CD4-positive, alpha-beta memory T cell (primary cell): ENCODE measurements at regions not wholly inside any gene's neighbourhood (a gene's known extent, or its start where the extent isn't known, plus 50 kb on each side); places are given as distances from the start of the nearest gene placed in this dataset.
"Not testable (repeated sequence)": the region's sequence is repeated elsewhere in the genome, so short reads cannot be mapped to it uniquely, and the experiment has no call there.

Source experiments
- CTCF ChIA-PET: fragments of 350-600 bp; sonication (Branson Sonifier 250); formaldehyde crosslinking; loops from one replicate; lab custom pipeline; 2021; ENCODE audit warnings: inconsistent platforms; ENCODE audit not compliant: partially characterized antibody; lab: Charles Lee
- POLR2A ChIA-PET: fragments of 350-600 bp; sonication (Branson Sonifier 250); formaldehyde crosslinking; loops from one replicate; lab custom pipeline; 2021; ENCODE audit not compliant: partially characterized antibody; lab: Charles Lee
- DNase-seq, 5 donors: peaks; one replicate each; pipeline versions ENCODE4 v3.0.0 to v3.0.0-alpha.2; 2020 to 2022; ENCODE audit warnings: mixed read lengths in 1 of 5
- H3K27ac ChIP-seq: one replicate; pipeline ENCODE4 v1.7.0; 2013; ENCODE audit warnings: low read depth, low read length
- H3K27me3 ChIP-seq: 2 replicates; pipeline ENCODE4 v1.7.0; 2013; ENCODE audit warnings: mild to moderate bottlenecking, low read length, moderate library complexity; ENCODE audit not compliant: insufficient read depth
- H3K36me3 ChIP-seq: 2 replicates; pipeline ENCODE4 v1.7.0; 2013; ENCODE audit warnings: mild to moderate bottlenecking, low read length, moderate library complexity; ENCODE audit not compliant: insufficient read depth
- H3K4me1 ChIP-seq: 2 replicates; pipeline ENCODE4 v1.7.0; 2013; ENCODE audit warnings: mild to moderate bottlenecking, low read length, moderate library complexity; ENCODE audit not compliant: insufficient read depth
- H3K4me3 ChIP-seq, 2 donors: one replicate each; pipeline ENCODE4 v1.7.0; 2013; ENCODE audit warnings: low read length in 2 of 2, mild to moderate bottlenecking in 1 of 2
- H3K9me3 ChIP-seq, 2 donors: one replicate each; pipeline ENCODE4 v1.7.0; 2013; ENCODE audit warnings: low read length in 2 of 2, control low read depth in 1 of 2; ENCODE audit not compliant: control insufficient read depth in 1 of 2
- H3K27ac Mint-ChIP-seq, 7 donors: one replicate each; pipeline ENCODE4 v1.8.0; 2020 to 2021; ENCODE audit warnings: mixed read lengths in 7 of 7, mild to moderate bottlenecking in 6 of 7, inconsistent platforms in 3 of 7, moderate library complexity in 3 of 7
- H3K27me3 Mint-ChIP-seq, 2 donors: one replicate each; pipeline ENCODE4 v1.8.0; 2020 to 2021; ENCODE audit warnings: mixed read lengths in 2 of 2
- H3K36me3 Mint-ChIP-seq, 2 donors: one replicate each; pipeline ENCODE4 v1.8.0; 2020 to 2021; ENCODE audit warnings: mixed read lengths in 2 of 2, inconsistent platforms in 1 of 2, mild to moderate bottlenecking in 1 of 2
- H3K4me1 Mint-ChIP-seq, 4 donors: one replicate each; pipeline ENCODE4 v1.8.0; 2020 to 2021; ENCODE audit warnings: mixed read lengths in 4 of 4, mild to moderate bottlenecking in 1 of 4
- H3K4me3 Mint-ChIP-seq, 8 donors: one replicate each; pipeline ENCODE4 v1.8.0; 2020 to 2021; ENCODE audit warnings: mixed read lengths in 8 of 8, mild to moderate bottlenecking in 7 of 8, moderate library complexity in 6 of 8, inconsistent platforms in 3 of 8
- H3K9me3 Mint-ChIP-seq, 8 donors: one replicate each; pipeline ENCODE4 v1.8.0; 2020 to 2021; ENCODE audit warnings: mixed read lengths in 8 of 8, mild to moderate bottlenecking in 5 of 8, inconsistent platforms in 3 of 8, moderate library complexity in 1 of 8
- intact Hi-C: fragments of 100-400 bp; cut with micrococcal nuclease; formaldehyde crosslinking; loops from one replicate; pipeline ENCODE4 v1.15.1; 2023

DNA sequence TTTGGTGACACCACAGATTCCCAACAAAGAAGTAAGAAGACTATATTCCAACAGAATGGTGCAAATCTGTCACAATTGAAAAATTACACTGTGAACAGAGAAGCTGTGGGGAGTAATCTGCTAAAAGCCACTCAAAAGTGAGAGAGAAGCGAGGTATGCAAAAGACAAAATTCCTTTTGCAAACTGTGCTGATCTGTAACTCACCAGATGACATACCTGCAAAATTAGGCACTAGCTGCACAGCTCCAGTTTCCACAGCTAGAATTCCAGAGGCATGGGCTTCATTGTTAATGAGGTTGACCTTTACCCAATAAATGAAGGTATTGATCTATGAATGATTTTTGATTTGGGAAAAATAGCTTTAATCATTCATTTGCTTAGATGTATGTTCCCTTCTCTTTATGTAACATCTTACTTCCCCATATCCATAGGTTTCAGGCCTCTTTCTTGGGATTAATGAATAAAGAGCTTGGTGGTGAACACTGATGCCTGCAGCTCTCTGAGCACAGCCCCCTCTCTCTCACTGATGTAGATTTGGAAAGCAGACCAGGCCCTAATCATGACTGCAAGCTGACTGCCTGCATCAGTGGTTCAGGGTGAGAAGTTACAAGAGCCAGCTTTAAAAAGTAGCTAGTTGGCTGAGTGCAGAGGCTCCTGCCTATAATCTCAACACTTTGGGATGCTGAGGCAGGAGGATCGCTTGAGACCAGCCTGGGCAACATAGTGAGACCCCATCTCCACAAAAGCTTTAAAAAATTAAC lies 85.2 kb downstream of the LACC1 start:
- H3K4me3 Mint-ChIP-seq: no peak overlapping the region
- H3K9me3 Mint-ChIP-seq: peaks cover 0 to 1% (median 0%) of the 10 kb centered on the region in 8 donors
- DNase-seq: no peak
- H3K36me3 Mint-ChIP-seq: no peaks in the 10 kb centered on the region
- Histone ChIP-seq H3K4me1 (no peaks in the 10 kb centered on the region), H3K9me3 (no peaks in the 10 kb centered on the region), H3K27ac (no peak overlapping the region), H3K4me3 (no peak overlapping the region), H3K36me3 (no peaks in the 10 kb centered on the region), H3K27me3 (no peaks in the 10 kb centered on the region)
- POLR2A ChIA-PET: no interaction called here
- no peaks in the 10 kb centered on the region for H3K4me1 Mint-ChIP-seq
- H3K27me3 Mint-ChIP-seq: peaks cover 0 to 1% of the 10 kb centered on the region in 2 donors
- intact Hi-C loops: no loop called here
- CTCF ChIA-PET: interaction anchor here (0.9 kb wide), 1 partner anchor 24 kb away, joined by 3 read pairs; no protein-coding TSS in a partner anchor
- H3K27ac Mint-ChIP-seq: no peak overlapping the region

DNA sequence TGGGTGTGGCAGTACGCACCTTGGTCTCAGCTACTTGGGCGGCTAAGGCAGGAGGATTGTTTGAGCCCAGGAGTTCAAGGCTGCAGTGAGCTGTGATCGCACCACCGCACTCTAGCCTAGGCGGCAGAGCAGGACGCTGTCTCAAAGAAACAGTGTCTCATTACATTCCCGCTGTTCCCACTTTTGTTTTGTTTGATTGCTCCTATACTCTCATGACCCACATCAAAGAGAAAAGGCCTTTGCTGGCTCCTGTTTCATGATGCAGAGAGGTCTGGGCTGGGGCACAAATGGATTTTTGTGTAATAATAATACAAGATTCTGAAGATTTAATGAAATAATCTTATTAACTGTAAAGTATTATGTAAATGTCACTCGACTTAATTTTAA lies 85.7 kb downstream of the LACC1 start:
- no peak overlapping the region for H3K27ac ChIP-seq
- H3K4me3 ChIP-seq: no peak overlapping the region
- Mint-ChIP-seq H3K36me3 (no peaks in the 10 kb centered on the region), H3K4me3 (no peak overlapping the region), H3K4me1 (no peaks in the 10 kb centered on the region), H3K9me3 (peaks cover 0 to 1% (median 0%) of the 10 kb centered on the region in 8 donors), H3K27ac (no peak overlapping the region), H3K27me3 (peaks cover 0 to 1% of the 10 kb centered on the region in 2 donors)
- no peaks in the 10 kb centered on the region for H3K4me1 ChIP-seq
- H3K36me3 ChIP-seq: no peaks in the 10 kb centered on the region
- no peaks in the 10 kb centered on the region for H3K9me3 ChIP-seq
- ChIA-PET POLR2A (no interaction called here), CTCF (interaction anchor here (0.9 kb wide), 1 partner anchor 24 kb away, joined by 3 read pairs; no protein-coding TSS in a partner anchor)
- H3K27me3 ChIP-seq: no peaks in the 10 kb centered on the region
- intact Hi-C loops: no loop called here
- DNase-seq: no peak

DNA sequence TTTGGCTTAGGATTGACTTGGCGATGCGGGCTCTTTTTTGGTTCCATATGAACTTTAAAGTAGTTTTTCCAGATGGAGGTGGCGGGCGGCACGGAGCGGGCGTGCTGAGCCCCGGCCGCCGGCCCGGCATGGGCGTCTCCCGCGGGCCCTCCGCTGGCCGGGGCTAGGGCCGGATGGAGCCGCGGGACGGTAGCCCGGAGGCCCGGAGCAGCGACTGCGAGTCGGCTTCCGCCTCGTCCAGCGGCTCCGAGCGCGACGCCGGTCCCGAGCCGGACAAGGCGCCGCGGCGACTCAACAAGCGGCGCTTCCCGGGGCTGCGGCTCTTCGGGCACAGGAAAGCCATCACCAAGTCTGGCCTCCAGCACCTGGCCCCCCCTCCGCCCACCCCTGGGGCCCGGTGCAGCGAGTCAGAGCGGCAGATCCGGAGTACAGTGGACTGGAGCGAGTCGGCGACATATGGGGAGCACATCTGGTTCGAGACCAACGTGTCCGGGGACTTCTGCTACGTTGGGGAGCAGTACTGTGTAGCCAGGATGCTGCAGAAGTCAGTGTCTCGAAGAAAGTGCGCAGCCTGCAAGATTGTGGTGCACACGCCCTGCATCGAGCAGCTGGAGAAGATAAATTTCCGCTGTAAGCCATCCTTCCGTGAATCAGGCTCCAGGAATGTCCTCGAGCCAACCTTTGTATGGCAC lies 88.7 kb downstream of the LACC1 start:
- POLR2A ChIA-PET, intact Hi-C loops, H3K27me3 Mint-ChIP-seq, H3K27ac Mint-ChIP-seq, H3K9me3 ChIP-seq, H3K27me3 ChIP-seq, DNase-seq, H3K9me3 Mint-ChIP-seq, H3K4me3 Mint-ChIP-seq, H3K4me1 Mint-ChIP-seq, CTCF ChIA-PET, H3K36me3 ChIP-seq, H3K4me3 ChIP-seq, H3K36me3 Mint-ChIP-seq, H3K4me1 ChIP-seq, H3K27ac ChIP-seq: not testable (repeated sequence)

DNA sequence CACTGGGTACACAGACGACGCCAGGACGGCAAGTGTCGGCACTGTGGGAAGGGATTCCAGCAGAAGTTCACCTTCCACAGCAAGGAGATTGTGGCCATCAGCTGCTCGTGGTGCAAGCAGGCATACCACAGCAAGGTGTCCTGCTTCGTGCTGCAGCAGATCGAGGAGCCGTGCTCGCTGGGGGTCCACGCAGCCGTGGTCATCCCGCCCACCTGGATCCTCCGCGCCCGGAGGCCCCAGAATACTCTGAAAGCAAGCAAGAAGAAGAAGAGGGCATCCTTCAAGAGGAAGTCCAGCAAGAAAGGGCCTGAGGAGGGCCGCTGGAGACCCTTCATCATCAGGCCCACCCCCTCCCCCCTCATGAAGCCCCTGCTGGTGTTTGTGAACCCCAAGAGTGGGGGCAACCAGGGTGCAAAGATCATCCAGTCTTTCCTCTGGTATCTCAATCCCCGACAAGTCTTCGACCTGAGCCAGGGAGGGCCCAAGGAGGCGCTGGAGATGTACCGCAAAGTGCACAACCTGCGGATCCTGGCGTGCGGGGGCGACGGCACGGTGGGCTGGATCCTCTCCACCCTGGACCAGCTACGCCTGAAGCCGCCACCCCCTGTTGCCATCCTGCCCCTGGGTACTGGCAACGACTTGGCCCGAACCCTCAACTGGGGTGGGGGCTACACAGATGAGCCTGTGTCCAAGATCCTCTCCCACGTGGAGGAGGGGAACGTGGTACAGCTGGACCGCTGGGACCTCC lies 89.4 kb downstream of the LACC1 start:
- H3K27ac ChIP-seq, H3K27ac Mint-ChIP-seq, H3K36me3 Mint-ChIP-seq, H3K36me3 ChIP-seq, H3K4me1 ChIP-seq, H3K9me3 ChIP-seq, H3K4me3 ChIP-seq, POLR2A ChIA-PET, H3K9me3 Mint-ChIP-seq, H3K4me3 Mint-ChIP-seq, H3K27me3 Mint-ChIP-seq, DNase-seq, intact Hi-C loops, H3K27me3 ChIP-seq, CTCF ChIA-PET, H3K4me1 Mint-ChIP-seq: not testable (repeated sequence)

DNA sequence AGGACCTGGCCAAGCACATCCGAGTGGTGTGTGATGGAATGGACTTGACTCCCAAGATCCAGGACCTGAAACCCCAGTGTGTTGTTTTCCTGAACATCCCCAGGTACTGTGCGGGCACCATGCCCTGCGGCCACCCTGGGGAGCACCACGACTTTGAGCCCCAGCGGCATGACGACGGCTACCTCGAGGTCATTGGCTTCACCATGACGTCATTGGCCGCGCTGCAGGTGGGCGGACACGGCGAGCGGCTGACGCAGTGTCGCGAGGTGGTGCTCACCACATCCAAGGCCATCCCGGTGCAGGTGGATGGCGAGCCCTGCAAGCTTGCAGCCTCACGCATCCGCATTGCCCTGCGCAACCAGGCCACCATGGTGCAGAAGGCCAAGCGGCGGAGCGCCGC lies 90.2 kb downstream of the LACC1 start:
- H3K4me3 Mint-ChIP-seq, H3K27ac Mint-ChIP-seq, H3K9me3 Mint-ChIP-seq, H3K27me3 ChIP-seq, CTCF ChIA-PET, H3K4me1 ChIP-seq, H3K4me3 ChIP-seq, DNase-seq, POLR2A ChIA-PET, H3K9me3 ChIP-seq, intact Hi-C loops, H3K36me3 ChIP-seq, H3K27me3 Mint-ChIP-seq, H3K4me1 Mint-ChIP-seq, H3K36me3 Mint-ChIP-seq, H3K27ac ChIP-seq: not testable (repeated sequence)

DNA sequence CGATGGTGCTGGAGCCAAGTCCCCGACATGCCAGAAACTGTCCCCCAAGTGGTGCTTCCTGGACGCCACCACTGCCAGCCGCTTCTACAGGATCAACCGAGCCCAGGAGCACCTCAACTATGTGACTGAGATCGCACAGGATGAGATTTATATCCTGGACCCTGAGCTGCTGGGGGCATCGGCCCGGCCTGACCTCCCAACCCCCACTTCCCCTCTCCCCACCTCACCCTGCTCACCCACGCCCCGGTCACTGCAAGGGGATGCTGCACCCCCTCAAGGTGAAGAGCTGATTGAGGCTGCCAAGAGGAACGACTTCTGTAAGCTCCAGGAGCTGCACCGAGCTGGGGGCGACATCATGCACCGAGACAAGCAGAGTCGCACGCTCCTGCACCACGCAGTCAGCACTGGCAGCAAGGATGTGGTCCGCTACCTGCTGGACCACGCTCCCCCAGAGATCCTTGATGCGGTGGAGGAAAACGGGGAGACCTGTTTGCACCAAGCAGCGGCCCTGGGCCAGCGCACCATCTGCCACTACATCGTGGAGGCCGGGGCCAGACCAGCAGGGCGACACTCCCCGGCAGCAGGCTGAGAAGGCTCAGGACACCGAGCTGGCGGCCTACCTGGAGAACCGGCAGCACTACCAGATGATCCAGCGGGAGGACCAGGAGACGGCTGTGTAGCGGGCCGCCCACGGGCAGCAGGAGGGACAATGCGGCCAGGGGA lies 91.0 kb downstream of the LACC1 start:
- H3K36me3 Mint-ChIP-seq, H3K9me3 Mint-ChIP-seq, H3K27me3 ChIP-seq, DNase-seq, H3K4me1 ChIP-seq, H3K4me3 Mint-ChIP-seq, H3K27ac ChIP-seq, intact Hi-C loops, H3K27ac Mint-ChIP-seq, H3K4me1 Mint-ChIP-seq, H3K36me3 ChIP-seq, H3K27me3 Mint-ChIP-seq, POLR2A ChIA-PET, H3K9me3 ChIP-seq, H3K4me3 ChIP-seq, CTCF ChIA-PET: not testable (repeated sequence)

DNA sequence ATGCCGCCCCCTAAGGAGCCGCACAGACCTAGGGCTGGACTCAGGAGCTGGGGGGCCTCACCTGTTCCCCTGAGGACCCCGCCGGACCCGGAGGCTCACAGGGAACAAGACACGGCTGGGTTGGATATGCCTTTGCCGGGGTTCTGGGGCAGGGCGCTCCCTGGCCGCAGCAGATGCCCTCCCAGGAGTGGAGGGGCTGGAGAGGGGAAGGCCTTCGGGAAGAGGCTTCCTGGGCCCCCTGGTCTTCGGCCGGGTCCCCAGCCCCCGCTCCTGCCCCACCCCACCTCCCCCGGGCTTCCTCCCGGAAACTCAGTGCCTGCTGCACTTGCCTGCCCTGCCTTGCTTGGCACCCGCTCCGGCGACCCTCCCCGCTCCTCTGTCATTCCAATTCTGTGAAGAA lies 91.6 kb downstream of the LACC1 start:
- H3K27ac Mint-ChIP-seq, H3K9me3 Mint-ChIP-seq, H3K4me1 Mint-ChIP-seq, DNase-seq, H3K27me3 ChIP-seq, H3K27me3 Mint-ChIP-seq, H3K4me1 ChIP-seq, intact Hi-C loops, H3K4me3 ChIP-seq, H3K4me3 Mint-ChIP-seq, POLR2A ChIA-PET, H3K9me3 ChIP-seq, H3K27ac ChIP-seq, H3K36me3 Mint-ChIP-seq, CTCF ChIA-PET, H3K36me3 ChIP-seq: not testable (repeated sequence)
